LNCaP clone FGC (cell line): ENCODE measurements at regions not wholly inside any gene's neighbourhood (a gene's known extent, or its start where the extent isn't known, plus 50 kb on each side); places are given as distances from the start of the nearest gene placed in this dataset.

Experiments used
- DNase-seq: peaks from one replicate; pipeline ENCODE4 v3.0.0-alpha.2; 2011; ENCODE audit warnings: low read depth
- H3K4me3 ChIP-seq: 2 replicates; pipeline ENCODE4 v1.5.1; 2011; ENCODE audit warnings: mild to moderate bottlenecking, low read depth, low read length, control low read depth
- TF ChIP-seq, protein P1 (sequence below): IDR thresholded peaks from 2 replicates; pipeline ENCODE4 v1.5.1; 2012; ENCODE audit warnings: mild to moderate bottlenecking; ENCODE audit not compliant: control insufficient read depth, insufficient read depth; ENCODE audit errors: extremely low read depth

- TF ChIP-seq, protein P1, sequence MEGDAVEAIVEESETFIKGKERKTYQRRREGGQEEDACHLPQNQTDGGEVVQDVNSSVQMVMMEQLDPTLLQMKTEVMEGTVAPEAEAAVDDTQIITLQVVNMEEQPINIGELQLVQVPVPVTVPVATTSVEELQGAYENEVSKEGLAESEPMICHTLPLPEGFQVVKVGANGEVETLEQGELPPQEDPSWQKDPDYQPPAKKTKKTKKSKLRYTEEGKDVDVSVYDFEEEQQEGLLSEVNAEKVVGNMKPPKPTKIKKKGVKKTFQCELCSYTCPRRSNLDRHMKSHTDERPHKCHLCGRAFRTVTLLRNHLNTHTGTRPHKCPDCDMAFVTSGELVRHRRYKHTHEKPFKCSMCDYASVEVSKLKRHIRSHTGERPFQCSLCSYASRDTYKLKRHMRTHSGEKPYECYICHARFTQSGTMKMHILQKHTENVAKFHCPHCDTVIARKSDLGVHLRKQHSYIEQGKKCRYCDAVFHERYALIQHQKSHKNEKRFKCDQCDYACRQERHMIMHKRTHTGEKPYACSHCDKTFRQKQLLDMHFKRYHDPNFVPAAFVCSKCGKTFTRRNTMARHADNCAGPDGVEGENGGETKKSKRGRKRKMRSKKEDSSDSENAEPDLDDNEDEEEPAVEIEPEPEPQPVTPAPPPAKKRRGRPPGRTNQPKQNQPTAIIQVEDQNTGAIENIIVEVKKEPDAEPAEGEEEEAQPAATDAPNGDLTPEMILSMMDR = no peak
- no peak for DNase-seq
- no peak overlapping the region for H3K4me3 ChIP-seq
These were observed 1353.9 kb downstream of the AACS start for GRCh38 chr12:126419131-126419530.

GRCh38 chr12:126424696-126425095 lies 1359.5 kb downstream of the AACS start:
- TF ChIP-seq, protein P1 = no peak
- H3K4me3 ChIP-seq = no peak overlapping the region
- DNase-seq = no peak

- no peak for DNase-seq
- H3K4me3 ChIP-seq = no peak overlapping the region
- TF ChIP-seq, protein P1 = no peak
These were observed 1360.0 kb downstream of the AACS start for GRCh38 chr12:126425264-126425663.

DNA sequence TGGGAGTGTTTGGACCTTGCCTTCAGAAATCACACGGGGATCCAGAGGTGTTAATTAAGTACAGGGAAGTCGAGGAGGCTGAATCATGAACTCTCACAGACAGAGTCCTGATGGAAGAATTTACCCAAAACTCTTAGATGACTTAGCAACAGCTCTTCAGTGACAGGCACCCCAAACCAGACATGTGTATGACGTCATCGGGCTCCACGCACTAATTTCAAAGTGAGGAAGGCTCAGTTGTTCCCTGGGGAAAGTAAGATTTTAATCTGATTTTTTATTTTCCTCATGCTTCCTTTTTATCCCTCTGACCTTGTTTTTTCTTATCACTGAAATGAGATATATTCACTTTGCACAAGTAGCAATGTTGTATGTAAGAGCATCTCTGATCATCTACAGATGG lies 1363.5 kb downstream of the AACS start:
- no peak overlapping the region for H3K4me3 ChIP-seq
- TF ChIP-seq, protein P1 = no peak
- no peak for DNase-seq

DNA sequence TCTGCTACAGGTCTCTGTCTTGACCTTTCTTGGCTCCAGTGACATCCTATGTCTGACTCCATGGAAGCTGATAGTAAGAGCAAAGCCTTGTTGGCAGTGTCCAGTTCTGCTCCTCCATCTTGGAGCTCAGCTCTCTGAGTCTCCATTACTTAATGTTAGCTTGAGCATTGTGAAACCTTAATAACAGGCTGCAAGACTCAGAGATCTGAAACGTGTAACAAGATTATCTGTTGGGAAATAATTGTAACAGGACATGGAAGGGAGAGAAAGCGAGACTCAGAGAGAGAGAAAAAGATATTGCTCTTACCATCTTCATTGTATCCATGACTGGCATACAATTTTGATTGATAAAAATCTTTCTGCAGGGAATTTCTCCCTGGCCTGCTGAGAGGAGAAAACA lies 1365.7 kb downstream of the AACS start:
- DNase-seq = no peak

GRCh38 chr12:126431767-126432166 lies 1366.5 kb downstream of the AACS start:
- TF ChIP-seq, protein P1 = no peak
- DNase-seq = no peak
- H3K4me3 ChIP-seq = no peak overlapping the region

More for the DNA sequence above, 1365.7 kb downstream of the AACS start:
- H3K4me3 ChIP-seq = no peak overlapping the region
- TF ChIP-seq, protein P1 = no peak

DNA sequence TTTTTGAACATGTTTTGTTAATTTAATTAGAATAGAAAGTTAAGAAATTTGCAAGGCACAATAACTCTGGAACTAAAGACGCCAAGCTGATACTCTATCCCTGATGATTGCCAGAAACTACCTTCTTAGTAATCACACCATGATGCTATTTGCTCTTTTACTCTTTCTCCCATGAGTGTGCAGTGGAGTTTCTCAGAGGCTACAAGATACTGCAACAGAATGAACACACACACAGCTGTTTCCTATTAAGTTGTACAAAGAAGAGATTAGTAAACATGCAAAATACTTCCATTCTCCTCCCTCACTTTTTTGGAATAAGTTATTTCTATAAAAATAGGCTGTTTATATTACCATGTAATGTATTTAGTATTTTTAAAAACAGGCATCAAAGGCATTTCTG lies 1367.5 kb downstream of the AACS start:
- DNase-seq = no peak
- no peak overlapping the region for H3K4me3 ChIP-seq
- TF ChIP-seq, protein P1 = no peak
